ENCODE measurements at regions not wholly inside any gene's neighbourhood (a gene's known extent, or its start where the extent isn't known, plus 50 kb on each side); places are given as distances from the start of the nearest gene placed in this dataset.

DNA sequence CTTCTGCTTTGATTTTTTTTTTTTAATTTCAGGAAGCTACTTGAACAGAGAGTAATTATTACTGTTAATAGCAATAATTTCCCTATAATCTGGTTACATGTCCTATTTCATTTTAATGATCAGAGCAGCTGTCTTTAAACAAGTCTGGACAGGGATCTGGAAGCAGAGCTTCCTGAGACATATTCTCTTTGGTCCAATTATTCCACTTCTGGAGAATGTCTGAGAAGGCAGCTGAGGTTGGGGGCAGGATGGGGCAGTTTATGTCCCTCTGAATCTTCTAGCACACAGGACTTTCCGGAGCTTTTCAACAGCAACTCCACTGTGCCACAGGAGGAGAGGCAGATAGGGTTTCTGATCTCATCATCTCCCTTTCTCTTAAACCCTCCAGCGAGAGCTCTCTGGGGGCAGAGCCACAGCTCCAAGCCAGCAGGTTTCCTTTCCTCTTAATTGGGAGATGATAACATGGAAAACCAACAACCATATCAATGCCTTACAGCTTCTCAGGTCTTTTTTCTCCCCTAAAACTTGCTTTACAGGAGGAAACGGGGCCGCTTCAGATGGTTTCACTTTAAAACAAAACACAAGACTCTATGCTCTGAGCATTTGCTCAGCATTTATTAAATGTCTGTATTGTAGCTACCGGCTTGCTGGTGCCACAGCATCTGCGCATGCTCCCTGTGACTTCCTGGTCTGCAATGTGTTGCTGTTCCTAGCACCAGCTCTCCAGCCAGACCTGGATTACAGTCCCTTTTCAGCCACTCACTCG, 425.7 kb upstream of the USP24 start:
- no peak for TF ChIP-seq POLR2A (IDR thresholded peaks at IDR 0.05; ENCODE audit: low read depth, low read length)
- no peak for TF ChIP-seq POLR2AphosphoS5 (IDR thresholded peaks at IDR 0.05; ENCODE audit: low read depth, low read length)
- no peak for TF ChIP-seq TAF1 (IDR thresholded peaks at IDR 0.05; ENCODE audit: borderline replicate concordance, low read depth, low read length)
